Activated CD4-positive, alpha-beta T cell treated with anti-CD3 and anti-CD28 coated beads for 24 hours (primary cell): ENCODE measurements at regions not wholly inside any gene's neighbourhood (a gene's known extent, or its start where the extent isn't known, plus 50 kb on each side); places are given as distances from the start of the nearest gene placed in this dataset.
"Not testable (repeated sequence)": the region's sequence is repeated elsewhere in the genome, so short reads cannot be mapped to it uniquely, and the experiment has no call there.

Experiments used
- DNase-seq, 2 donors: peaks; one replicate each; pipeline ENCODE4 v3.0.0-alpha.2; 2020; ENCODE audit warnings: low read depth in 2 of 2

DNA sequence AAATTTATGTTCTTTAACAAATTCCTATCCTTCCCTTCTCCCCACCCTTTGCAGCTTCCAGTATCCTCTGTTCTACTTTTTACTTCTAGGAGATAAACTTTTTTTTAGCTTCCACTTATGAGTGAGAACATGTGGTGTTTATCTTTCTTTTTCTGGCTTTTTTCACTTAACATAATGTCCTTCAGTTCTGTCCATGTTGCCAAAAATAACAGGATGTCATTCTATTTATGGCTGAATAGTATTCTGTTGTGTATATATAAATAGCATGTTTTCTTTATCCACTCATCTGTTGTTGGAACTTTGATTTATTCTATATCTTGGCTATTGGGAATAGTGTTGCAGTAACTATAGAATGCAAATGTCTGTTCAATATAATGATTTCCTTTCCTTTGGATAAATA lies 1191.2 kb downstream of the CNTNAP5 start:
- DNase-seq: no peak

DNA sequence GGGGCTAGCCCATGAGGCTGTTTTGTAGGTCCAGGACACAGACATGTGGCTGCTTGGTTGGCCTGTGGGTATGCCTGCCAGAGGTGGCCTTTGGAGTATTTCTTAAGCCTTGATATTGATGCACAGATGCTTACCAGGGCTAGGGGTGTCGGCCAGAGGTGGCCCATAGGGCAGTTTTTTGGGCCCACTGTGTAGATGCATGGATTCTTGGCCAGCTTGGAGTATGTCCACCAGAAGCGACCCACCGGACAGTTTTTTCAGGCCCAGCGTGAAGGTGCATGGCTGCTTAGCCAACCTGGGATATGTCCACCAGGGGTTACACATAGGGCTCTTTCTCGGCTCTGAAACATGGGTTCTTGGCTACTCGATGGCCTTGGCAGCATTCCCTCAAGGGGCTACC lies 1199.1 kb downstream of the CNTNAP5 start:
- no peak for DNase-seq

DNA sequence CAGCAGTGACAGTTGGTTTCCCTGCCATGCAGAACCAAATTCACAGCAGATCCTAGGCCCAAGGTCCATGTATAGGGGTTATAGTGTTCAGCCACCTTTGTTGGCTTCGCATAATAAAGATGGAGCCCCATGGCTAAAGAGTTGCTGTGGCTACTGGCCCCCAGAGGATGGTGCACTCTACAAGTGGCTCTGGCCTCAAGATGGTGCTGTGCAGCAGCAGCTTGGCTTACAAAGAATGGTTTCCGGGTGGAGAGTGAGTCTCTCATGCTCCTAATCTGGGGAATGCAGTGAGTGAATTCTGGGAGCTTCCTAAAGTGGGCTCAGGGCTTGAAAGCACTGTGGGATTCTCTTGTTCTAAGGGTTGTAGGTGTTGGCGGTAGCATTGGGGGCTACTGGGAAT lies 1199.7 kb downstream of the CNTNAP5 start:
- no peak for DNase-seq

DNA sequence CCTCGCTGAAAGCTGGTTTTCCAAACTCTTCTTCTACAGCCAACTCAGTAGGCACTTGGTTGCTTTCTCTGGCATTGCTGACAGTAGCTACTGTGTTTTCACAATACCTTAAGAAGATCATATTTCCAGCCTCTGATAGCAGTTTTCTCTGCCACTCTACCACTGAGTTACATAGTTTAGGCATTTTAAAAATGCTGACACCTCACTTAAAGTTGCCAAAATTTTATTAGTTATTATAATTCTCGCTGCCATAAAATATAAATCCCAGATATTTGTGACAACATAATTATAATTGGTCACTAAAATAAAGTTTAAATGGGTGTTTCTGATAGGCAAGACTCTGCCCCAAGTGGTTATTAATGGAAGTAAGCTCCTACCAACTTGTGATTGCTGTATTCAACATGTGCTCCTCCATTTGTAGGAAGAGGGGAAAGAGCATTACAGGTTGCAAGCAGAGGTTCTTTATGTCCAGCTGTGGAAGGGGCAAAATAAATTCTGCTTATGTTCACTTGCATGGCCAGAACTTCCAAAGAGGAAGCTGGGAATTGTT lies 1202.8 kb downstream of the CNTNAP5 start:
- DNase-seq: no peak

DNA sequence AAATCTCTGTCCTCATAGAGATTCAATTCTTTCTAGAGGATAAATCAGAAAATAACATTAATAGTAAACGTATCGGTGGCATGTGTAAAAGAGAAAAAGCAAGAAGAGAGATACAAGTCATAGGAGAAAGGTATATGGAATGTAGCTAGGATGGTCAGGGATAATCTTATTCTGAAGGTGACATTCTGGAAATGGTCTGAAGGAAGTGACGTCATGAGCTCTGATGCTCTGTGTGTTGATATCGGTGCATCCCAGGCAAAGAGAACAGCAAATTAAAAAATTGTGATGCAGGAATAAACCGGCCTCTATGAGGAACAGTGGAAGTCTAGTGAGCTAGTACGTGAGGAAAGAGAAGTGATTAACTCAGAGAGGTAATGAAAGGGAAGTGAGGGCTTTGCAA lies 1215.8 kb downstream of the CNTNAP5 start:
- DNase-seq: no peak

DNA sequence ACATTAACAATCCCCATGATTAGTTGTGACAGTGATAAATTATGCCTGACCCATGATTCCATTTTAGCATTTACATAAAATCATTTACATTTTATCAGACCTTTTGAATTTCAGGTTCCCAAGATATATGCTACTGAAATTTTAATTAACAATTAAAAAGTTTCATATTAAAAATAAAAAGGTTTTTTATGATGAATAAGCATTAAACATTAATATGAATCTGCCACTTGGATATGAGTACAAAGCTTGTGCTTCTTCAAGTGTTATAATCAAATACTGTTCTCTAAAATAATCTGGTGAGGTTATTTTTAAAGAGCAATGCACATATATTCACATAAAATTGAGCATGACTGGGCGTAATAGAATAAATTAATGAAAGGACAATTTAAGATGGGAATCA lies 1218.0 kb downstream of the CNTNAP5 start:
- DNase-seq: no peak

DNA sequence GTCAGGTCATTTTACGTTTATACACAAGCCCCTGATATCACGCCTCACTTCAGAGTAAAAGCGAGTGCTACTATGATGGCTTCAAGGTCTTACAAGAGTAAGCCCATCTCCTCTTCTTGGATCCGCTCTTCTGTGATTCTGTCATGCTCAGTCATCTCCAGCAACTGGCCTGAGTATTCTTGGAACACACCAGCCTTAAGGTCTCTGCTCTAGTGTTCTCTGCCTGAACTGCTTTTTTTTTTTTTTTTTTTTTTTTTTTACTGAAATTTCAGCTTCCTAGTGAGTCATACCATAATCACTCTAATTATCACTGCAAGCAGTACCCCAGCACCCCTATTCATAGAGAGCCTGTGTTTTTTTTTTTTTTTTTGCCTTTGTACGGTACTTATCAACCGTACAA lies 1228.9 kb downstream of the CNTNAP5 start:
- no peak for DNase-seq

DNA sequence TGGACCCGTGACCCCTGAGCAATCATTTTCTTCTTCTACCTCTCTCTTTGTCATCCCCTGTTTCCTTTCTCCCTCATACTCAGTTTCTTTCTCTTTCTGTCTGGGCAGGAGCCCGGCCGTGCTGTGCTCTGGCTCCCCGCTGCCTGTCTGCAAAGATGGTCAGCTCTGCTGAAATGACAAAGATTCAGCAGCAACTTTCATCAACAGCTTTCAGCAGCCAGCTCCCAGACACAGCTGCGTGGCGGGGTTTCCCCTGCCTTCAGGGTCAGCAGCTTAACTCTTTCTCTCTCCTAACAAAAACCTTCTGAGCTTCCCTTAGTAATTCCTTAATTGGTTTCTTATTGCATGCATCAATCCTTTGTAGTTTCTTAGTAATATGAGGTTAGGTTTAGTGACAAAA lies 1234.4 kb downstream of the CNTNAP5 start:
- no peak for DNase-seq

DNA sequence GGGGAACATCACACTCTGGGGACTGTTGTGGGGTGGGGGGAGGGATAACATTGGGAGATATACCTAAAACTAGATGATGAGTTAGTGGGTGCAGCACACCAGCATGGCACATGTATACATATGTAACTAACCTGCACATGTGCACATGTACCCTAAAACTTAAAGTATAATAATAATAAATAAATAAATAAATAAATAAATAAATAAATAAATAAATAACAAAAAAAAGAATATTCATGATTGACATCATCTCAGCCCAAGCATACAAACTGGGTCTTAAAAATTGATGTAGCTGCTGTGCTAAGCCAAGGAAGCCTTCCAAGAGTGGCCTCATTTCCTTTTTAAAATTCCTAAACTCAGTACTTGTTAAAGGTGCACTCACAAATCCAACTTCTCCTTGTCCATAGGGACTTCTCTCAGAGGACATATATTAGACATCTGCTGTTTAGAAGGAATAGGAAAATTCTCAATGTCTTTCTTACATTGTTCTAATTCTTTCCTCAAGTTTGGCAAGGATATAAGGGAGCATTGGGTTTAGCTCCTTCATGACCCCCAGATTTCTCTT lies 1235.4 kb downstream of the CNTNAP5 start:
- DNase-seq: not testable (repeated sequence)

DNA sequence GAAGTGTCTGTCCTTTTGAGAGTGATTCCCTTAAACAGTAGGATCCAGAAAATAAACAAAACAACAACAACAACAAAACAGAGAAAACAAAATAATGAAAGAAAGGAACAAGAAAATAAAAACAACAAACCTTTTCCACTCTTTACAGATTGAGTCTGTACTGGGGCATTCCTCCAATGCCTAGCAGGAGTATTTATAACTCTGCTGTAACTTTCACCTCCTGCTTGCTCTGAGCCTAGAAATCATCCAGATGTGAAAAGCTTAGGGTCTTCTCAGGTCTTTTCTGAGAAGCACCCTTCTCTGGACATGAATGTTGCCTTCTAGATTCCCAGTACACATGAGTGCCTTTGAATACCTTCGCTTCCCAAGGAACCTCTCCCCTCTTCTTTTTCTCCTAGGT lies 1239.4 kb downstream of the CNTNAP5 start:
- no peak for DNase-seq

DNA sequence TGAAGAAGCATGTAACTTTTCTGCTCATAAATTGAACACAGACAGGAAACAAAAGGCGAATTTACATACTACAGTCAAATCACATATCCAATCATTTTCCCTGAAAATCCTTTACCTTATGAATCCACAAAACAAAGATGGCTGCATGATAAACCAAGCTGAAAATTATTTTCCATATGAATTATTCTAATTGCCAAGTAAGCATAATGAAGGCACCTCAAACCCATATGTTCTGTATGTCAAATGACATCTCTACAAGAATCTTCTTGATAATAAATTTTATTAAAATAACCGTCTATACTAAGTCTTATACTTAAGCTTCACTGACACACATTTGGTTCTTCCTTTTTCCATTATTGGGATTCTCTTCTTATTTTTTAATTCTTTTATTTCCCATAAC lies 1242.6 kb downstream of the CNTNAP5 start:
- no peak for DNase-seq

DNA sequence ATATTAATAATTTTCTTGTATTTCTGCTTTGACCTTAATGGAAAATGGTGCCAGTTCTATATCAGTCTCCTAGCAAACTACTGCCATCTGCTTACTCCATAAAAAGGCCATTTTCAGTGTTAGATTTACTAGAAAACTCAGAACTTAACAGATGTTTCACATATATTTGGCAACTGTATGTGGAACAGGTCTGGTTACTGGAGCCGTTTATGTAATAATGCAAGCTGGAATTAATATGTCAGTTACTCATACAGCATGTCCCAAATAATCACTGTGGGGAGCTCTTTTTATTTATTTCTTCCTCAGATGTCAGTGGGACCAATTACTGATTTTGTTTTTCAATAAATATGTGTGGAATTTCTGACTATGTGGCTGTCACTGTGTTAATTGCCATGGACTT lies 1247.6 kb downstream of the CNTNAP5 start:
- no peak for DNase-seq

DNA sequence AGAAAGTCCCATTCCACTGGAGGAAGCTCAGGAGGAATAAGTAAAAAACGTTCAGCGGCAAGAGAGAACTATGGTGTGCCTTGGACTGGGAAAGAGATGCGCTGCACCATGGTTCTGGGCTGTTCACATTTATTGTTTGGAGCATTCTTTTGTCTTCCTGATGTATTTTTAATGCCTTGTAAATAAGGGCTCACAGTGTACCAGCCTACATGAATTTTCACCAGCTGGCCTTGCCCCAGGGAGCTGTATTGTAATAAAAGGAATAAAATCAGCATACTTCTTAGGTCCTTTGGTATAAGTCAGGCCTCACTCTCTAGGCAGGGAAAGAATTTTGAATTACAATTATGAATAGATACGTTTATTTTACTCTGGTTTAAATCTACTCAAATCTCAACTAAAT lies 1249.6 kb downstream of the CNTNAP5 start:
- DNase-seq: no peak

DNA sequence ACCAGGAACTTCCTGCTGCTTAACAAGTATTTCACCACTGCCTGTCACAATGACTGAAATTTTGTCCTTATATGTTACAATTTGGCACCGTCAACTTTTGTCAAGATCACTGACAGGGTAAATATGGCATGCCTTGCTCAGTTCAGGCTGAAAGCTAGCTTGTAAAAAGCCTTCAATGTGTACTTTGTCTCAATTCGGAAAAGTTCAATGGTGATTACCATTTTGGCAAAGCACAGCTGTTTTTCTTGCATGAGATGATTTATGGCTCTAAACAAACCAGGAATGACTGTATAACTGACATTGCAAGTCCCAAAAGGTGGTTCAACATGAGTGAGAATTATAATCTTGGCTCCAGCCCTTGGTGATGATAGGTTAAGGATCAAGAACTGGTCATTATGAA lies 1255.2 kb downstream of the CNTNAP5 start:
- DNase-seq: no peak

DNA sequence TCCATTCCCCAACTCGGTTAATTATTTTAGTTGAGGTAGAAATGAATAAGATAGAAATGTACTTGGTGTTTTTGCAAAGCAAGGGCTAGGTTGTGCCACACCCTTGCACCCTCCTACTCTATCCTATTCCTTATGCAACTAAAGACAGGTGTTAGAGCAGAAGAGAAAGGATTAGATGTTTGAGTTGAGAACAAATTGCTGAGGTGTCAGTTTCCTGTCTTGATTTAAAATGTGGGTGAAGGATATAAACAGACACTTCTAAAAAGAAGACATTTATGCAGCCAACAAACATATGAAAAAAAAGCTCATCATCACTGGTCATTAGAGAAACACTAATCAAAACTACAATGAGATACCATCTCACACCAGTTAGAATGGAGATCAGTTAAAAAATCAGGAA lies 1256.2 kb downstream of the CNTNAP5 start:
- no peak for DNase-seq

DNA sequence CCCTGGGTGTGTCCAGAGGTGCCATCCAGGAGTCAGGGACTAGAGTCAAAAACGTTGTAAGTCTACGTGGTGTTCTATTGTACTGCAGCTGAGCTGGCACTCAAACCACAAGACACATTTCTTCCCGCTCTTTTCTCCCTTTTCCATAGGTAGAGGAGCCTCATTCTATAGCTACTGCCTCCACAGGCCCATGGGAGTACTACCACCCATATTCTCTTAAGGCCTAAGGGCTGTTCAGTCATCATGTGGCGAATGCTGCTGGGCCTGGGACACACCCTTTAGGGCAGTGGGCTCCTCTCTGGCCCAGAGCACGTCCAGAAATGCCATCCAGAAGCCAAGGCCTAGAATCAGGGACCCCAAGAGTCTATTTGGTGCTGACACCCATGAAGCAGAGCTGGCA lies 1271.7 kb downstream of the CNTNAP5 start:
- DNase-seq: no peak

DNA sequence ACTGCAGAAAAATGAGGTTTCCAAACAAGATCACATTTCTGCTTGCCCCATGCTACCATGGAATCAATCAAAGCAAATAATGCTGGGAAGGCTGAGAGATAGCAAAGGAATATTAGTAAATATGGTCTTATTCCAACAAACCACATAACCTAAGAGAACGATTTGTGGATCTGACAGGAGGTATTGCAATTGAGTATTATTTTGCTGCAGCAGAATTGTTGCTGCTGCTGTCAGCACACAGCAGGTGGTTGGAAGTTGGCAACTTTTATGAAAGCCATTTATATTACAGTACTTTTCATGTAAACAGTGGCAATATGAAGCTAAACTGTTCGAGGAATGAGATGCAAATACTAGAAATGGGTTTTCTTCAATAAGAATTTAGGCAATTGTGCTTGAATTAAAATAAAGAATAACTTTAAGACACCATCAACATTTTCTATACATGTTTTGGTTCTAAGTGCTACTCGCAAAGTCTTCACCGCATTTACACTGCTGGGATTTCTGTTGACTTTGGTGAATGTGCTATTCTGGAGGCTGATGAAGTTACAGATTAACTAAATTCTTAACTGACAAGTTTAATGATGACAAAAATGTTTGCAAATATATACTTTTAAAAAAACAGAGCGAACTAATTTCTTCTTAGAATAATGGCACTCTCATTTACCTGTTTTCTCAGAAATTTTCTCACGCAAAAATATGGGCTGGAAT lies 1285.7 kb downstream of the CNTNAP5 start:
- DNase-seq: no peak

DNA sequence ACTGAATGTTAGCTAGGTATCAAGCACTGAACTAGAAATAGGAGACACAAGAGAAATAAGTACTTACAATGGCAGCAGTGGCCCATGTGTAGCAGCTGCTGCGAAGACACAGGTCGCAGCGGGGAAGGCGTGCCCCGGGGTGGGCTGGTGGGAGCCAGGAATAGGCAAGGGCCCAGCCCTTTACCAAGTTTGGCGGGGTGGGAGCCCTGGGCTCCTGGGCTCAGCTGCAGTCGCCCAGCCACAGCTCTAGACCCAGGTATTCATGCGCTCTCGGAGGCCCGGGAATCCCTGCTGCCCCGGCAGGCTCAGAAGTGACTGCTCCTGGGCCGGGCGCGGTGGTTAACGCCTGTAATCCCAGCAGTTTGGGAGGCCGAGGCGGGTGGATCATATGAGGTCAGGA lies 1287.3 kb downstream of the CNTNAP5 start:
- no peak for DNase-seq

DNA sequence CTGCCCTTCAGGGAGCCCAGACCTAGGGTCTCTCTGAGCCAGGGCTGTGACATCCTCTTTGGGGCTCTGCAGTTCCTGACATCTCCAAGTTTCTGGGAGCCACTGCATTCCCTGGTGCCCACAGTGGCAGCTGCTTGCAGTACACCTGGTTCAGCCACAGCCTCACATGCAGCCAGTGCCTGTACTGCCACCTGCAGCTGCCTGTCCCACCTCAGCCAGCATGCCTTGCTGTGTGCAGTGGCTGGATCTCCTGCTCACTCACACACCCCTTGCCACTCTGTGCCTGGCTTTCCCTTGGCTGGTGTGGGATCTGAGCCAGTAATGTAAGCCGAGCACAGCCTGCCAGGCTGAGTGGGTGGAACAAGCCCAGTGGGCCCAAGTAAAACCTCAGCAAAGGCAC lies 1288.7 kb downstream of the CNTNAP5 start:
- DNase-seq: no peak

DNA sequence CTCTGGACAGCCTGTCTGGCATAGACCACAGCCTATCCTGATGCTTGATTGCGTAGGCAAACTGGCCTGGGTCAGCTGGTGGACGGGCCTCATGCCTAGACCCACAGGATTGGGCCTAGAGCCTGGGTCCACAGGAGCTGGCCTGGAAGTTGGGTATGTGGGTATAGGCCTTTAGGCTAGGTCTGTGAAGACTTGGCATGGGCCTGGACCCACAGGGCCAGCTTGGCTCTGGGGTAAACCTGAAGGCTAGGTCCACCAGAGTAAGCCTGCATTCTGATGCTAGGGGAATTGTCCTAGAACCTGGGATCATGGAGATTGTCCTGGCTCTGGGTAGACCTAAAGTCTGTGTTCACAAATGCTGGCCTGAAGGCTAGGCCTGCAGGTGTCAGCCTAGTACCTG lies 1293.7 kb downstream of the CNTNAP5 start:
- DNase-seq: no peak

DNA sequence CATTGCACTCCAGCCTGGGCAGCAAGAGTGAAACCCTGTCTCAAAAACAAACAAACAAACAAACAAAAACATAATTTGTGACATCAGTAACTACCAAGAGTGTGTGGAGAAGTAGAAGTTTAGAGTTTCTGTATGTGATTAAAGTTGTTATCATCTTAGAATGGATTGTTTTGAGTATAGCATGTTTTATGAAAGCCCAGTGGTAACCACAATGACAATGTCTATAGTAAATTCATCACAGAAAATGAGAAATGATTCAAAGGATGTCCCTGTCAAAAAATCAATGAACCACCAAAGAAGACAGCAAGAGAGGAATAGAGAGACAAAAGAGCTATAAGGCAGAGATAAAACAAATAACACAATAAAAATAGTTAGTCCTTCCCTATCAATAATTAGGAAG lies 1299.2 kb downstream of the CNTNAP5 start:
- DNase-seq: no peak

DNA sequence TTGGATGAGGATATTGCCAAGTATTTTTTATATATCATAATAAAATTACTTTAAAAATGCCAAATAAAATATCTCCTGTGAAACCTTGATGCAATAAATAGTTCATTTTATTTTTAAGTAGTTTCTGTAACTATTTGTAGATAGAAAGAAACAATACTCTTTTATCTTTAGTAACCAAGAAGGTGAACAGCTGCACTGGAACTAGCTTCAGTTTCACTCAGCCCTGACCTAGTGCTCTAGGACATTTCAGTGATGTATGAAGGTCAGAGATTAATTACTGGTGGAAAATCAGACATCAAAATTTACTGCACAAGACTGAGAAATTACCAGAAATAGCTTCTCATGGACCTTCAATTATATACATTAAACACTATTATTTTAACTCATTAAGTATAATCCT lies 1305.0 kb downstream of the CNTNAP5 start:
- no peak for DNase-seq

DNA sequence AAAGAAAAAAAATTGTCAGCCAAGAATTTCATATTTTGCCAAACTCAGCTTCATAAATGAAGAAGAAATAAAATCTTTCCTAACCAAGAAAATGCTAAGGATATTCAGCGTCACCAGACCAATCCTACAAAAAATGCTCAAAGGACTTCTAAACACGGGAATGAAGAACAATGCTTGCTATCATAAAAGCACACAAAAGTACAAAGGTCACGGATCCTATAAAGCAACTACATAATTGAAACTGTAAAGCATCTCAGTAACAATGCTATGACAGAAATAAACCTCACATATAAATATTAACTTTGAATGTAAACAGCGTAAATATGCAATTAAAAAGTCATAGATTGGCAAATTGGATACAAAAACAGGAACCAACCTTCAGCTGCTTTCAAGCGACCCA lies 1314.6 kb upstream of the GYPC start:
- no peak for DNase-seq

DNA sequence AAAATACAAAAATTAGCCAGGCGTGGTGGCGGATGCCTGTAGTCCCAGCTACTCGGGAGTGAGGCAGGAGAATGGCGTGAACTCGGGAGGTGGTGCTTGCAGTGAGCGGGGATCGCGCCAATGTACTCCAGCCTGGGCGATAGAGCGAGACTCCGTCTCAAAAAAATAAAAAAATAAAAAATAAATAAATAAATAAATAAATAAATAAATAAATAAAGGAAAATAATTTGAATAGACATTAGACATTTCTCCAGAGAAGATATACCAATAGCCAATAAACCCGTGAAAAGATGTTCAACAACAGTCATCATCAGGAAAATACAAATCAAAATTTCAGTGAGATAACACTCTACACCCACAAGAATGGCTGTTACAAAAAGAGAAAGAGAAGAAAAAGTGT lies 1302.4 kb upstream of the GYPC start:
- not testable (repeated sequence) for DNase-seq
